Head of caudate nucleus (tissue), 42 donors: ENCODE measurements at regions not wholly inside any gene's neighbourhood (a gene's known extent, or its start where the extent isn't known, plus 50 kb on each side); places are given as distances from the start of the nearest gene placed in this dataset.
A peak's percentile ranks its signal among the peaks of the same experiment; 100 is the strongest.

Experiments
- DNase-seq, 42 donors: peaks; one replicate each; pipeline versions ENCODE4 v3.0.0 to v3.0.0-alpha.2; 2020 to 2021; ENCODE audit warnings: mixed read lengths in 7 of 42
- intact Hi-C: fragments of 100-400 bp; cut with DNase I; formaldehyde crosslinking; loops from one replicate; pipeline ENCODE4 v1.15.0; 2022

DNA sequence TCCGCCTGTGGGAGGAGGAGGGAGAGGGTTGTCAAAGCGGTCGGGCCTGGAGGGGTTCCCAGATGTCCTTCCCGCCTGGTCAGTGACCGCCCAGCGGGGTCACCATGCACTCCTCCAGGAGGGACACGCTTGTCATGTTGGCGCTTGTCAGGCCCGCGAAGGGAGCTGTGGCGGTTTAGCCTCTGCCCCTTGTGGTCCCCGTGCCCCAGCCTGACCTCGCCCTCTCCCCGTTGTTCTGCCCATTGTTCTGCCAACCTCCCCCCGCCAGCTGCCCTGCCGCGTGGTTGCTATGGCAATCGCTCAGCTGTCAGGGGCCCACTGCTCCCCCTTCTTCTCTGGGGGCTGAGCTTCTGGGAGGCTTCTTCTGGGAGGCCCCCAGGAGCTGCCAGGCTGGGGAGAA, 146.4 kb upstream of the CIBAR2 start:
- intact Hi-C loops = no loop called here
- DNase-seq = peak in 4 of 42 donors; percentile 19 to 59 (median 46)

DNA sequence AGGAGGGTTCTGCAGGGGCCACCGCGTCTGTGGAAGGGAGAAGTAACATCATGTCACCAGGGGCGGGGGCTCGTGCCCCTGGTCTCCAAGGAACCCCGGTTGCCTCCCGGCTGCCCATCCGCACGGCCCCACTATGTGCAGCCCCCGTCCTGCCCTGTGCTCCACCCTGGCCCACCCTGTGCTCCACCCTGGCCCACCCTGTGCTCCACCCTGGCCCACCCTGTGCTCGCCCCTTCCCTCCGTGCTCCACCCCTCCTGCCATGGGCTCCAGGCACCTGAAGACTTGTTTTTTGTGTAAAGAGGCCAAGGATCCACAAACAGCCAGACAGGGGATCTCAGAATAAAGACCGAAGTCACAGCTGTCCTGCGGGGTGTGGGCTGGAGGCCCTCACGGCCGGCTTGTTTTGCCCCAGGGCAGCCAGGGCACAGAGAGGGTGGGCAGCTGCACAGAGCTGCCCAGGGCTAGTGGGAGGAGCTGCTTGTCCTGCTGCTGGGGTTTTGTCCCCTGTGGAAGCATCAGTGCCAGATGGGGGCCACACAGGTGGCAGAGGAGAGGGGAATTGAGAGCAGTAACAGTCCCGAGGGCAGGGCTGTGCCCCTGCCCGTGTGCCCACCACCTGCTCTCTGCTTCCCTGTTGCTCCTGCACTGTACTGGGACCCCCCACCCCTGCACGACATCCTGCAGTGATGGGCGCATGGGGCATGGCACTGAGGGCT, 147.0 kb upstream of the CIBAR2 start:
- intact Hi-C loops = no loop called here
- no peak for DNase-seq

DNA sequence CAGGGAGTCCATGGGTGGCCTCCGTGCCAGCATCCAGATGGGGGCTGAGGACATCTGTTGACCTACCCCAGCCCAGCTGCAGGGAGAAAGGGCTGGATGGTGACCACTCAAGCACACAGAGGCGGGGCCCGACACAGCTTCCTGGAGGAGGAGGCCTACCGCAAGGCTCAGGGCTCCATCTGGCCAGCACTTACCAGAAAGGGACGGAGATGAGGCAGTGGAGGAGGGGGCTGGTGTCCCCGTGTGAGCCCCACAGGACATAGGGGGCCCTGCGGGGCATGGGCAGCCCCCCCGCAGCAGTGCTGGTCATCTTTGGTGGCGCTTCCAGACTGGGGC, 147.5 kb upstream of the CIBAR2 start:
- intact Hi-C loops = no loop called here
- no peak for DNase-seq

DNA sequence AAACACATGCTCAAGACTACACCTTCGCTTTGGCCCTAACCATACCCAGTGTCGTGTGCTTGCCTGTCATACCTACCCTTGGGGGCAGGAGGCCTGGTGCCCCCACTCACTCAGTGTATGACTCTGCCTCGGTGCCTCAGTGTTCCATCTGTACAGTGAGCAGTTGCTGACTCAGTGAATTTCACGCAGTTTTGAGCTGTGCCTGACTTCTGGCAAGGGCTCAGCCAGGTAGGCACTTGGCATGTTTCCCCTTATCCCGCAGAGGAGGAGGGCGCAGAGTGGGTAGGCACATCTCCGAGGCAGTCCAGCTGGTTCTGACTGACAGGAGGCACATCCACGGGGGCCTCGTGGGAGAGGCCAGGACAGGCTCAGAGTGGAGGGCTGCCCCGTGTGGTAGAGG, 148.9 kb upstream of the CIBAR2 start:
- DNase-seq = peak in 19 of 42 donors; percentile 14 to 67 (median 37)
- intact Hi-C loops = no loop called here

DNA sequence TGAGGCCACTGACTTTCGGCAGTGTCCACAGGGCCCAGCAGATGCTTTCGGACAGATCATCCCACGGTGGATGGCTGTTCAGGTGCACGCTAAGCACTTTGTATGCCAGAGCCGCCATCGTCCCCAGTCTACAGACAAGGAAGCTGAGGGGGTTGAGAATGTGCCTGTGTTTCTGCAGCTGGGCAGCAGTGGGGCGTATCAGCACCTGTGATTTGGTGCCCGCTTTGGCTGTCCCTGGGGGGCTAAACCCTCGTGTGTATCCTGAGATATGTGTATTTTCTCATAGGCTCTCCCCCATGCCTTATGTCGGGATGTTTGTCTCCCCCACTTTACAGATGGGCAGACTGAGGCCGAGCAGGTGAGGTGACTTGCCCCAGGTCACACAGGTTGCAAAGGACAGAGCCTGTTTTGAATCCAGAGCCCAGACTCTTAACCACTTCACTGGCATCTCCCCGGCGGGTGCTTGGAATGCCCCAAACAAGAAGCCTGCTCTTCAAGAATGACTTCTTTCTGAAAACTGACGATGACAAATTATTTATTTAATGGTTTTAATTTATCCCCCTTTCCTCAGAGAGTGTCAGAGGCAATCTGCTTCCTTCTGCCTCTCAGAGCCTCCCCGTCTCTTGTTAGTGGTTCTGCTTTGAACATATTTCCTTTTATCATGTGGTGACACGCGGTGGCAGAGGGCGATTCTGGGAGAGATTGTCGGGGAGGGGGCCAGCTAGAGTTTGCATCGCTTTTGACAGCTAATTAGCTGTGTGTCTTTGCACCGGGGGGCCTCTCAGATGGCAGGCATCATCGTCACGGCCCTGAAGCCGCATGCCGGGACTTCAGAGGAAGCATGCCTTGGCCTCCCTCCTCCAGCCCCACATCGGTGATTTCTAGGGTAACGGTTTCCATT, 149.6 kb upstream of the CIBAR2 start:
- no peak for DNase-seq
- intact Hi-C loops = no loop called here

DNA sequence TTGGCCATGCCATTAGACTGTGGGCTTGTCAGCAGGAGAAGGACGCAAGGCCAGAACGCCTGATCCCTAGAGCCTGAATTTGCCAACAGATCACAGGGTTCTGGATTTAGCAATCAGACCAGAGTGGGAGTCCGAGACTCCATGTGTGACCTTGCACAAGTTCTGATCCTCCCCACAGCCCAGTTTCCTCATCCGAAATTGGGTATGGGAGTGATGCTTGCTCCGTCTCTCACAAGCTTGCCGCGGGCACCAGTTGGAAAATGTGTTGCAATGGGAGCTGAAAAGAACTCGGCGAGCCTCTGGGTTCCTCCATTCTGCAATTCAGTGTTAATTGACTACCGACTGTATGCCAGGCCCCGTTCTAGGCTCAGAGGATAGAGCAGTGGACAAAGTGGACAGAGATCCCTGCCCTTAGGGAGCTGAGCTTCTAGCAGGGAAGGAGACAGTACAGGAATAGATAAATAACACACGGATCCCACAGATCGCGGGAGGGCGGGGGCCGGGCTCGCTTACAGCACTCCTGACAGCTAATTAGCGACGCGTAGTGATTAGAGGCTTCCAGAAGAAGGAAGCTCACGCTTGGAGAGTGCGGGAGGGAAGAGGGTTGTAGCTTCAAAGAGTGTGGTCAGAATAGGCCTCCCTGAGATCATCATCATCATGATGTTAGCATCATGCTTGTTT, 150.4 kb upstream of the CIBAR2 start:
- intact Hi-C loops = no loop called here
- DNase-seq = peak in 36 of 42 donors; percentile 13 to 82 (median 60)

DNA sequence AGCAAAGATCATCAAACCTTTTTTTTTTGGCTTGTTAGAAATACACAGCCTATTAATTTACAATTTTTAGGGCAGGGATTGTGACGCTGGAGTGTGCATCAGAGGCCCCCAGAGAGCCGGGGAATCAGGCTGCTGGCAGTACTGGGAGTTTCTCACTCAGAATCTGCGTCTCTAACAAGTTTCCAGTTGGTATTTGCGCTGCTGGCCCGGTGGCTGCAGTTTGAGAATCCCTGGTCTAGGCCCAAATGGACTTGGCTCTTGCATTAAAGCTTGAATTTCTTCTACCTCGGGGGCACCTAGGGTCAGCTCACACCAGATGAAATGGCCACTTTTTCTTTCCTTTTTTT, 150.9 kb upstream of the CIBAR2 start:
- DNase-seq = no peak
- intact Hi-C loops = no loop called here

DNA sequence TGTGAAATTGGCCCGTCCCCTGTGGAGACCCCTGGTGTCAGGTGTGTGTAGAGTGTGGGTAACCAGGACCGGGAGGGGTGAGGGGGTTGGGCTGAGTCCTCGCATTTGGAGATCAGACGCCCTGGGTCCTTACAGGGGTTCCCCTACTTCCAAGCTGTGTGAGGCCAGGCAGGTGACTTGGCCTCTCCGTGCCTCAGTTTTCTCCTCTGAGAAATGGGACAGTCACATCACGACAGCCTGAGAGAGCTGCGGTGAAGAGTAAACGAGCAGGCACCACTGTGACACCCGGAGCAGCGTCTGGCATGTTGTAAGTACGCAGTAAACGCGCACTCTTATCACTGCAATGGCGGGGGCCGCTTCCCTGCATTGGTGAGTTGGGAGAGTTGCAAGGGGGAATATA, 152.5 kb upstream of the CIBAR2 start:
- intact Hi-C loops = no loop called here
- DNase-seq = peak in 14 of 42 donors; percentile 19 to 61 (median 36)

DNA sequence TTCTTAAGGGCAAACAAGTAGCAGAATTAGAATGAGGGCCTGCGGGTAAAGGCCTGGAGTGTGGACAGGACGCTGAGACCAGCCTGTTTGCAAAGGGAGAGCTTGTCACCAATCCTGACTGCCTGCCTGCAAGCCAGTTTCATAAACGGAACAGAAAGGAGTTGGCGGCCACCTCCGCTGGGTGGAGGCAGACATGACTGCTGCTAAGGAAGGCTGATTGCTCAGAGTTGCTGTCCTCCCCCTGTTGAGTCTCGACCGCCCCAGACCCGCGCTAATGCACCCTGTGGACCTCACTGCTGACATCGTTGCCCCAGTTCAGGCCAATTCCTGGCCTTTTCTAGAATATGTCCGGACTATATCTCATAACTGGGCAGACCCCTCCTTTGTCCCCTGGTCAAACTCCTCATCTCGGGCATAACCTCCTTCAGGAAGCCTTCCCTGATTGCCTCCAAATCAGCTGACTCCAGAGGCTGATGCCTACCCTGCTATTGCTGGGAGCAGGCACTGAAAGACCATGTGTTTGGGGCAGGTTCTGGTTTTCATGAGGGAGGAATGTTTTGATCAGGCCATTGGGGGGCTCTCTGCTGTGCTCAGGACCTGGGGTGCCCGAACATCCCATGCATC, 153.0 kb upstream of the CIBAR2 start:
- peak in 40 of 42 donors; percentile 26 to 90 (median 68) for DNase-seq
- intact Hi-C loops = no loop called here

DNA sequence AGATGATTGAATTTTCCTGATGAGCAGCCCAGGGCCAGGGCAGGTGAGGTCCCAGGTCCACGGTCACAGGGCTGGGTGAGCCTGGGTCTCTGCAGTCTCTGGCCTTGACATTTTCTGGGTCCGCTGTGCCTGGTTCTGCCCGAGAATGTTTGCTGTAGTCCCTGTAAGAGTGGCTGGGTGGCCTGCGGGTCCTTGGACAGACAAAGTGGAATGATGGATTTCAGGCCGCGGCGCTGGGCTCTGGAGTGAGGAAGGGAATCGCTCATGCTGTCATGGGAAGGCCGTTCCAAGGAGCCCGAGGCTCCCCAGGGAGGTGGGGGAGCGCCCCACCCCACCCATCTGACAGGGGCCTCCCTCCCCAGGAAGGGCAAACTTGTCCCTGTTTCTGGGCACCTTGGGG, 153.5 kb upstream of the CIBAR2 start:
- intact Hi-C loops = no loop called here
- DNase-seq = no peak

DNA sequence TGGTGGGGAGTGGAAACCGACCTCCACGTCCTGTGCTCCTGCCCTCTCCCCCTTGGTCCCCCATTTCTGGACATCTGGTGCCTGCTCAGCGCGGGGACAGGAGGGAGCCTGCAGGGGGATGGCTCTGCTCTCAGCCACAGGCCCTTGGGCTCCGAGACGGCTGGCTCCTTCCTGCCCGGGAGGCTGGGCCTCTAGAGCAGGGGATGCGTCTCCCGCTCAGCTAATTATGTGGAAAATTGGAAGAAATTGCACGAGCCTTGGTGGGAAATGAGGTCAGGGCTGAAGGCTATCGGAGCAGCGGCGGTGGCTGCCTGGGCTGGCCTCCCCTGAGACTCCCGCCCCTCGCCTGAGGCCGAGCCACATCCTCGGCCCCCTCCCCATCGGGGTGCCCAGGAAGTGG, 154.6 kb upstream of the CIBAR2 start:
- no peak for DNase-seq

DNA sequence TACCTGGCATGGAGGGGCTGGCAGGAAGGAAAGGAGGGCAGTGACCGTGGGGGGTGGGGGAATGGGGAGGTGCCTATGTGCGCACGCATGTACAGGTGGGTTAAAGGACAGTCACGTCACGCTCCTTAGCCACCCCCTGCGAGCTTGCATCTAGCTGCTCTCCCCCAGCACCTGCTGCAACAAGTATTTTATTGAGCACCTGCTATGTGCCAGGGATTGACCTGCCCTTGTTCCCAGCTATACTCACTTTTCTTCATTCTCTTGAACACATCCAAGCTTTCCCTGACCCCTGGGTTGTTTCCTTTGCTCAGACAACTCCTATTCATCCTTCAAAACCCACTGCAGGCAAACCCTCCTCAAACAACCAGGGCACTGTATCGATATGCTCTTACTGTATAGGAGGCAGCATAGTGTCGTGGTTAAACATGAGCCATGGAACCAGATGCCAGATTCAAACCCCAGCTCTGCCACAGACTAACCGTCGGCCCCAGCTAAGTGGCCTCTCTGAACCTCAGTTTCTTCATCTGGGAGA, 155.2 kb upstream of the CIBAR2 start:
- DNase-seq = no peak
- intact Hi-C loops = no loop called here

More for the DNA sequence above, 154.6 kb upstream of the CIBAR2 start:
- intact Hi-C loops = no loop called here

DNA sequence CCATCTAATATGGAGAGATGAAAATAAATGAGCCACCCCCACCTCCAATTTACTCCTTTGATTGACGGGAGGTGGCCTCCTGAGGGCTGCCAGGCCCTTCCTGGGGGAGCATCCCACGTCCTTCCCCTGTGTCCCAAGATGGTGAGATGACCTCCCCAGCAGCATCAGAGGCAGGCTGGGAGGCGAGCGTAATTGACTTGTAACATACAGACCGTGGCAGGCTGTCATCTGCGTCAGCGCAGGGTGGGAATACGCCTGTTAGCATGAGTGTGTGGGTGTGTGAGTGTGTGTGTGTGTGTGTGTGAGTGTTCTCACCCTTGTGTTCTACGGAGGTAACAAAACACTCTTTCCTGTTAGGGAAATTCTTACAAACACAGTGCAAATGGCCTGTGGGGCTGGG, 156.9 kb upstream of the CIBAR2 start:
- DNase-seq = peak in 41 of 42 donors; percentile 45 to 92 (median 76)
- intact Hi-C loops = no loop called here

DNA sequence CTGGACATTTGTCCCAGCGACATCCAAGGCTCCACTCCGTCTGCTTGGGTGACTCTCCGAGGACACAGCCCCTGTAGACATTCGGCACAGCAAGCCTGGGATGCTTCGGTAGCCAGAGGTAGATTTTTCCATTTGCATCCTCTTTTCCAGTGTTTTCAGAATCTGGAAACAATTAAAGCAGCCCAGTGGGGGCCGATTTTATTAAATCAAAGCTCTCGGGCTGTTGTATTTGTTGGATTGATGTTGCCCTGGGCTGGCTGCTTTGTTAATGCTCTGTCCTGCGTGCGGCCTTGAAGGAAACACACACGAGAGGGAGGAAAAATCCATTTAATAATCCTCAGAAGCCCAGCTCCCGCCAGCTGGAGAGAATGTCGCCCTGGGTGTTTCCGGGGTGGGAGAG, 158.1 kb upstream of the CIBAR2 start:
- intact Hi-C loops = loop anchor here (10.0 kb wide), 1 partner anchor 154 kb away; no protein-coding TSS in a partner anchor
- no peak for DNase-seq

DNA sequence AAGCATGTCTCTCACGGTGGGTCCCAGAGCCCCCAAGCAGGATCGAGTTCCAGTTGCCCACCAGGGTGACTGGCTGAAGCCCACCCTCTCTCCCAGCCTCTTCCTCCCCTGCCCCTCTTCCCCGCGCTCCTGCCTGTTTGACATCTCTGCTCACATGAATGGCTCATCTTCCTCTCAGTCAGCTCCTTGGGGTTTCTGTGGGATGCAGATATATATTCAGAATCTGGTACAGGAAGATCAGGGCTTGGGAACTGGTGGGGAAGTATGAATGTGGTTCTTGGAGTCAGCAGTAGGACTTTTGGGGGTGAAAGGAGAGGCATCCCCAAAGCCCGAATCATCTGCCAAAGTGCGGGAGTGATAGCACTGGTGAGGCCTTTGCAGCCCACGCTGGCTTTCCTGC, 158.9 kb upstream of the CIBAR2 start:
- intact Hi-C loops = loop anchor here (10.0 kb wide), 1 partner anchor 154 kb away; no protein-coding TSS in a partner anchor

DNA sequence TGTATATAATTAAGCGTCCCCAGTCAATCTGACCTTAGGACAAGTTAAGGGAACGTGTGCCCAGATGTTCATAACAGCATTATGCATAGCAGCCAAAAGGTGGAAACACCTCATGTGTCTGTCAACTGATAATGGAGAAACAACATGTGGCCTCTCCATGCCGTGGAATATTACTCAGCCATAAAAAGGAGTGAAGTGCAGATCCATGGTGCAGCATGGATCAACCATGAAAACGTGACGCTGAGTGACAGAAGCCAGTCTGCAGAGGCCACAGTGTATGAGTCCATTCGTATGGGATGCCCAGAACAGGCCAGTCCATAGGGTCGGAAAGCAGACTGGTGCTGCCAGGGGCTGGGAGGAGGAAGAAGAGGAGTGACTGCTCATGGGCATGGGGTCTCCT, 161.0 kb upstream of the CIBAR2 start:
- no peak for DNase-seq
- intact Hi-C loops = loop anchor here (10.0 kb wide), 1 partner anchor 152 kb away; no protein-coding TSS in a partner anchor

More for the DNA sequence above, 158.9 kb upstream of the CIBAR2 start:
- peak in 8 of 42 donors; percentile 32 to 59 (median 43) for DNase-seq

DNA sequence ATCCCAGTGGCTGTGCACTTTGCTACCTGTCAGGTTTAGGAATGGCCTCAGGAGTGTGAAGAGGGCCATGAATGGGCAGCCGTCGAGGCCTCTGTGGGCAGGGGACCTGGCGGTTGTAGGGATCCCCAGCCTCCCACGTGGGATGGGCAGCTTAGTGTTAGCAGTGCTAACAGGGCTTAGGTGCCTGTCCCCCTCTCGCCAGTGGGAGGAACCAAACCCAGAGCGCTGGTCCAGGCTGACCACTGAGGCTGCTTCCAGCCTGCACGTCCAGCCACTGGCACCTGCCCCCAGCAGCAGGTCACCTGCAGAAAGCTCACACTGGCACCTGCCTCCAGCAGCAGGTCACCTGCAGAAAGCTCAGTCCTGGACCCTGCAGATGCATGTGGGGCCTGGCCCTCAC, 162.2 kb upstream of the CIBAR2 start:
- intact Hi-C loops = loop anchor here (10.0 kb wide), 1 partner anchor 150 kb away; no protein-coding TSS in a partner anchor
- DNase-seq = no peak

DNA sequence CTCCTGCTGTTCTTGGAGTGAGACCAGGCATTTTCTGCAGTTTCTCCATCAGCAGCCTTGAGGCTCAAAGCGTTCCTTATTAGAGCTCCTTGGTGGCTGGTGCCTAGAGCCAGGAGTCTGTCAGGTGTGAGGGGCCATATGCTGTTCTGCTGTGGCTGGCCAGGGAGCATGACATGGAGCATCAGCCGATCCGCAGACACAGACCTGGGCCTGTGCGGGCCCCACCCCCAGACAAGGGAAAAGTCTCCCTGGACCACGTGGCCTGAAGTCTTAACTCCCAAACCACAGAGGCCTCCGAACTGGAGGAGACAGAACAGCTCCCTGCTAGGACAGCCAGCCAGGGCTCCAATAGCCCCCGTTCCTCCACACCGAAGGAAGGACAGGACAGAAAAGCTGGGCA, 162.7 kb upstream of the CIBAR2 start:
- intact Hi-C loops = loop anchor here (1.0 to 10.0 kb wide), 2 partner anchors 150 to 335 kb away; no protein-coding TSS in a partner anchor
- no peak for DNase-seq
